Activated T-cell treated with anti-CD3 and anti-CD28 coated beads for 1 hour (primary cell): ENCODE measurements at regions not wholly inside any gene's neighbourhood (a gene's known extent, or its start where the extent isn't known, plus 50 kb on each side); places are given as distances from the start of the nearest gene placed in this dataset.

Experiments
- DNase-seq: peaks from one replicate; pipeline ENCODE4 v3.0.0-alpha.2; 2020; ENCODE audit warnings: low read depth

- no peak for DNase-seq
Observed at GRCh38 chr9:84393266-84393950, 52.9 kb upstream of the SLC28A3 start.

- DNase-seq = no peak
Observed at GRCh38 chr9:84394036-84394435, 53.5 kb upstream of the SLC28A3 start.

- peak; percentile 32 for DNase-seq
Observed at GRCh38 chr9:84397151-84397728, 56.7 kb upstream of the SLC28A3 start.

DNA sequence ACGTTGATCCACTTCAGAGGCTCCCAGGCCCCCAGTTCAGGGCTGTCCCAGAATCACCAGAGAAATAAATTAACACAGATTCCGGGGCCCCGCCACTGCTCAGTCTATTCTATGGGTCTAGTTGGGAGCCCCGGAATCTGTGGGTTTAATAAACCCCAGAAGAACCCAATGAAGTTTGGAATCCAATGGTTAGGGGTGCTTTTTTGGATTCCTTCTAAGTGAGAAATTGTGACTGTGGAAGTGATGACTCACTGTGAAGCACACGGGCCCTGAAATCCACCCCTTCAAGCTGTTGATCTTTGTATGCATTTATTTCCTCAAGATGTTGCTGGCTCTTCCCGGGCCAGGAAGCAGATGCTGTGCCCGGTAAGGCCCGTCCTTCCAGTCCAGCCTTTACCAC lies 57.3 kb upstream of the SLC28A3 start:
- no peak for DNase-seq

DNA sequence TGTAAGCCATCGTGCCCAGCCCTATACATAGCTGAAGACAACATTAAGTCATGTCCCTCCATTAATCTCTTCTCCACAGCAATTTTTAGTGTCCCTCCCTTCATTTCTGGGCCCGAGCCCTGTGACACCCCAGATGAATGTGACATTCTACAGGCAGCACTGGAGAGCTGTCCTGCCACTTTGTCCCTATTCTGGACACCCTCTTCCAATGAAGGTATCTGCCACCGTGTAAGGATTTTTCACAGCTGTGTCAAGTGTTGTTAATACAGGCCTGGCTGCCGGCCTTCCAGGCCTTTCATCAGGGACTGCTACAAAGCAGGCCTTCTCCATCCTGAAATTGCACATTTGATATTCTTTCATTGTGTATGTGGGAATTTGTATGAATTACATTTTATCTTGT lies 62.0 kb upstream of the SLC28A3 start:
- no peak for DNase-seq

- no peak for DNase-seq
Observed at GRCh38 chr9:84403288-84403687, 62.7 kb upstream of the SLC28A3 start.

DNA sequence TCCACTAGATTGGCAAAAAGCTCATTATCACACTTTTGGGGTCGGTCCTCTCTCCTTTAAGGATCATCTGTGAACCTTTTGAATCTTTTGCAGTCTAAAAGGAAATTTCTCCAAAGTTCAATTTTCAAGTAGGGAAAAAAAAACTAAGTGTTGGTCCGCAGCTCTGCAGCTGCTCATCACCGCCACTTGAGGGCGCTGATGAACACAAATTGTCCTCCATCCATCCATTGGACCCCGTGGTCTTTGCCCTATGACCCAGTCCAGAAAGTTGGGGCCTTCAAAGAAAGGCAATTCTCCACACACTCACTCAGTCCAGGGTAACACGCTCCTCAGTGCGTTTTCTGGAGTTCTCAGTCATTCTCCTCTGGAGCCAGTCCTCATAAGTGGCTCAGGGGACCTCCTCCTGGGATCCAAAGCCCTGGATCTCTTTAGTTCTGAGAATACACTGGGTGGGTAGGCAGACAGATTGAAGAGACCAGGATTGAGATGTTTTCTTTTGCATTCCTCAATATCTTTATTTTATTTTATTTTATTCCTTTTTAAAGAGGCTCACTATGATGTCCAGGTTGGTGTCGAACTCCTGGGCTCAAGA lies 63.6 kb upstream of the SLC28A3 start:
- no peak for DNase-seq

DNA sequence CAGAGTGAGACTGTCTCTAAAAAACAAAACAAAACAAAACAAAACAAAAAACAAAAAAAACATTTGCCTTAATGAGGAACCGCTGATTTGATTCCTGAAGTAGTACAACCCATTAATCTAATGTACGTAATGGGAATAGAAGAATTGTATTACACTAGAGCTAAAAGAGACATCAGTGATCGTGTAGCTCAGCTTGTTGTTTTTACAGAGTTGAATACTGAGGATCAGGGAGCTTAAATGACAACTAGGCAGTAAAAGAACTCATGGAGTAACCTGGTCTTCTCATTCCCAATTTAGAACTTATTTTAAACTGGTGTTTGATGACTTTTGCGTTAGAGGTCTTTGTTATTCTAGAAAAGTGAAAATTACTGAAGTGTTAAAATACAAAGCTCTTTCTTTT lies 65.1 kb upstream of the SLC28A3 start:
- no peak for DNase-seq

DNA sequence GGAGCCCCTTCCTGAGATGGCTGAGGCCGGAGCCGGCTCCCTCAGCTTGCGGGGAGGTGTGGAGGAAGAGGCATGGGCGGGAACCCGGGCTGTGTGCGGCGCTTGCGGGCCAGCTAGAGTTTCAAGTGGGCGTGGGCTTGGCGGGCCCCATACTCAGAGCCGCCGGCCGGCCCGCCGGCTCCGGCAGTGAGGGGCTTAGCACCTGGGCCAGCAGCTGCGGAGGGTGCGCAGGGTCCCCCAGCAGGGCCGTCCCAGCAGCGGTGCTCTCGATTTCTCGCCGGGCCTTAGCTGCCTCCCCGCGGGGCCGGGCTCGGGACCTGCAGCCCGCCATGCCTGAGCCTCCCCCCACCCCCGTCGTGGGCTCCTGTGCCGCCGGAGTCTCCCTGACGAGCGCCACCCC lies 67.9 kb upstream of the SLC28A3 start:
- no peak for DNase-seq

GRCh38 chr9:84411683-84412267 lies 71.2 kb upstream of the SLC28A3 start:
- DNase-seq = no peak

DNA sequence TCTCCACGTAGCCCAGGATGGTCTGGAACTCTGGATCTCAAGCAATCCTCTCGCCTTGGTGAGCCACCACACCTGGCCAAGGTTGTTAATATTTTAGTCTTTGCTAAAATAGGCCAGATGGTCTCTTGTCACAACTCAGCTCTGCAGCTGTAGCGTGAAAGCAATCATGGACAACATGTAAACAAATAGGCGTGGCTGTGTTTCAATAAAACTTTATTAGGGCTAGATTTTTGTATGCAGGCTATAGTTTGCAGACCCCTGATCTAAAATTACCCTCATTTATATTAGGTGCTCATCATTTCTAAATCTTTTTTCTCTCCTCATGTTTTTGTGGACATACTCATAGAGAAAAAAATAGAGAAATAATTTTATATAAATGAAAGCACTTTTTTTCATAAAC lies 72.1 kb upstream of the SLC28A3 start:
- no peak for DNase-seq

GRCh38 chr9:84413301-84413700 lies 72.7 kb upstream of the SLC28A3 start:
- no peak for DNase-seq

GRCh38 chr9:84419031-84419602 lies 78.6 kb upstream of the SLC28A3 start:
- DNase-seq = no peak

DNA sequence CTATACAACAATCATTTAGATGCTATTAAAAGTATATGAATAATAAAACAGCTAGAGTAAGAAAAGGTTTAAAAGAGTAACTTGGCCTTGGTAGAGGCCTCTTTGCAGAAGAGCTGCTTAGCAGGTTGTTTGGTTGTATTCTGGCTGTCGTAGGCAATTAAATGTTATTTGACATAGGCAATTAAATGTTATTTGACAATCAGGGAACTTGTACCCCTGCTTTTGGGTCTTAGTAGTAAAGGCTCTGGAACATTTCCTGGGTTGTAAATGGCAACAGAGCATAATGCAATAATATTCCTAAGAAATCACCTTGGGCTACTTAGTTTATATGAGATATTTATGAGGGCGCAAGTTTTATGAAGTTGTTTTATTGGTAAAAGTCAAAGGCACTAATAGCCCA lies 84.4 kb upstream of the SLC28A3 start:
- DNase-seq = no peak

GRCh38 chr9:84432746-84433145 lies 92.2 kb upstream of the SLC28A3 start:
- no peak for DNase-seq

- no peak for DNase-seq
Observed at GRCh38 chr9:84435902-84436301, 95.3 kb upstream of the SLC28A3 start.

DNA sequence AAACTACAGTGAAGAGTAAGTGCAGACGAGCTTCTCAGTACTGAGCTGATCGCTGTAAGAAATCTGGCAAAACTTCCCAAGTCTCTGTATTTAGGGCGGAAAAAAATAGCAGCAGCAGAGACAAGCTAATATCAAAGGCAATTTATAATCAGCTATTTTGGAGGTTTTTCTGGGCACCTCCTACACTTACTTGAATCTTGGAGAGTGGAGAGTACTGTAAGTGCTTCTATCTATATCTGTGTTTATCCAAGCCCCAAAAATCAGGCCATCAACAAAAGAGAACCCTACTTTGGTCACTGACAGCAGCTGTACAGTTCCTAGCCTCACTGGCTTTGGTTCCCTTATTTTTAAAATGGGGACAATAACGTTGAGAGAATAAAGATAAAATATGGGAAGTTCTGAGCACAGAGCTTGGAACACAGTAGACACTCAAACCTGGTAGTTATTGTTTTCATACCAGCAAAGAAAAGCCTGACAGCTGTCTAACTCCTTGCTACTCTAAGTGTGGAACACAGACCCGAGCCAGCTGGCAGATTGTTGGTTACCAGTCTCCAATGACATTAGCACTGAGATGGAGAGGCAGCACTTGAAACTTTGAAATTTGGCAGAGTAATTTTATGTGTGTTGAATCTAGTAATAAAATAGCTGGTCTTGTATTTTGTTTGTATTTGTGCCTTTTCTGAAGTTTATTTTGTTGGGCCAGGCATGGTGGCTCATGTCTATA lies 96.0 kb upstream of the SLC28A3 start:
- no peak for DNase-seq

- DNase-seq = no peak
Observed at GRCh38 chr9:84438391-84438790, 97.8 kb upstream of the SLC28A3 start.

GRCh38 chr9:84439250-84439649 lies 98.7 kb upstream of the SLC28A3 start:
- DNase-seq = no peak

- no peak for DNase-seq
Observed at GRCh38 chr9:84442712-84443111, 102.2 kb upstream of the SLC28A3 start.

DNA sequence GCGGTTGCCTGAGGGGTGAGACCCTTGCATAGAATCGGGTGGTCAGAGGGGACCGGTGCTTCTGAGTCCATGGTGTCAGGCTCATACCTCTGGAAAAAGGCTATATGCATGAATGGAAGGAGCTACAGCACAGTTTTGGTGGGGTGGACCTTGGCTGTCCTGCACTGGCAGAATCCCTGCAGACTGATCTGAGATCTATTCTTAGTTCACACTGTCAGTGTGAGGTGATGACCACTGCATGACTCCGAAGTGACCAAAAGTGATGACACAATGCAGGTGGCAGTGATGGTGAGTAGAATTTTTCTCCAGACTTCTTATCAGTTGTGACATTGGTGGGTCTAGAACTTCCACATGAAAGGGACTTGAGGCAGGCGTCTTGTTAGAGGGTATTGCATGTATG lies 105.2 kb upstream of the SLC28A3 start:
- no peak for DNase-seq

DNA sequence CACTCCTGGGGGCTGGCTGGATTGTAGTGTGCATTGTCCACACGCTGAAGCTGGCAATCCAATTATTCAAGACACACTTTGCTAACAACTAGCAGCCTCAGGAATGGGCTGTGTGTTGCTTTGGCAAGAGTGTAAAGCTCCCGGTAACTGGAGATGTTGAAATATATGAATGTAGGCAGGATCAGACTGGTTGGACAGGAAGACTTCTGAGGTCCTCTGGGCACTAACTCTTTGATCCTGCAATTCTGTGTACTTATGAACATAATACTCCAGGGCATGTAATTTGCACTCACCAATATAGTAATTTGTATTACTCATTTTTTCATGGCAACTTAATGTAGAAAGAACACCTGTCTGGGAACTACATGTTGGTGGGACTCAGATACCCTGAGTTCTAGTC lies 106.7 kb upstream of the SLC28A3 start:
- no peak for DNase-seq
